NT2/D1 (cell line): ENCODE measurements at regions not wholly inside any gene's neighbourhood (a gene's known extent, or its start where the extent isn't known, plus 50 kb on each side); places are given as distances from the start of the nearest gene placed in this dataset.

Experiments used
- SUZ12 ChIP-seq: IDR thresholded peaks from 2 replicates; pipeline ENCODE4 v1.6.1; 2011; ENCODE audit not compliant: insufficient read length, insufficient read depth; ENCODE audit errors: extremely low read depth
- YY1 ChIP-seq: IDR thresholded peaks from 2 replicates; pipeline ENCODE4 v1.6.1; 2011; ENCODE audit not compliant: insufficient read length, insufficient read depth
- ZNF274 ChIP-seq: IDR thresholded peaks from 2 replicates; pipeline ENCODE4 v1.6.1; 2011; ENCODE audit warnings: mild to moderate bottlenecking, low read depth, low read length

DNA sequence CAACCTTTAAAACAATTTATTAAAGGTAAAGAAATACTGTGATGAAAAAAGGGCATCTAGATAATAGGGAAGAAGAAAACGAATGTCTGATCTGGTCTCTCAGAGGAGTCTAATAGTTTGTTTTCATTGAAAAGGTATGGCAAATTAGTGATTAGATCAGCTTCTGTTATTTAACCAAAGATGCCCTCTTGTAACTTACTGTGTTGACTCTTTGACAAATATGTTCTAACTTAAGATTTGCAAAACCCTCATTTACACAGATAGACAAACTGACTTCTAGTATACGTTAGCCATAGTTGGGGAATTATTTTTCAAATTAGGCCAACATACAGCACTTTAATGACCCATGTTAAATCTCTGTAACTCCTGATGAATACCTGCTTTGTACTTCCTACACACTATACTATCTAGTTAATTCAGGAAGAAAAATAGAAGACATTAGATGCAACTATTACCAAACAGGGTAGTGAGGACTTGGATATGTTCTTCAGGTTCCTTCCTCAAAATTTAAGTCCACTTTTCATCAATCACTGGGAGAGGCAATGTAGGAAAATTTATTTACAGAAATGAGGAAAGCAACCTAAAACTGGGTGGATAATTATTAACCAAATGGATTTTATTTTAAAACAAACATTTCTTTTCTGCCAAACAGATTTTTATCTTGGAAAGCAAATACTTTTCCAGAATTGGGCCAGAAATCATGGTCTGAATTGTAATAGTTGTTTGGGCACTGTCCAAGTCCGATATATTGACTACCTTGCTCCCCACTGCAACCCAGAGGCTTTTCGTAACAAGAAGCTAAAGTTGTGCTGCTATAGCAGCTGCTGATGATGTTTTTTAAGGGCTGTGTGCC, 66.4 kb upstream of the PPP2R2B start:
- TF ChIP-seq YY1 (no peak), ZNF274 (no peak), SUZ12 (no peak)
